SK-N-SH (cell line): ENCODE measurements at regions not wholly inside any gene's neighbourhood (a gene's known extent, or its start where the extent isn't known, plus 50 kb on each side); places are given as distances from the start of the nearest gene placed in this dataset.

Experiments
- CHD2 ChIP-seq: fragments of 150-350 bp; IDR thresholded peaks from 2 replicates; pipeline ENCODE4 v1.6.1; 2018; ENCODE audit warnings: low read length; ENCODE audit not compliant: partially characterized antibody
- EP300 ChIP-seq, 2 experiments: IDR thresholded peaks; 2 replicates each; pipeline versions ENCODE4 v1.4.0 to v1.6.1; 2012; ENCODE audit warnings: borderline replicate concordance in 1 of 2, low read depth in 1 of 2, low read length in 1 of 2
- FOXJ3 ChIP-seq: sonication (generic); formaldehyde crosslinking; IDR thresholded peaks from 2 replicates; pipeline ENCODE4 v1.5.1; 2020; ENCODE audit warnings: mild to moderate bottlenecking, missing genetic modification reagents
- MEF2A ChIP-seq: IDR thresholded peaks from 2 replicates; pipeline ENCODE4 v1.4.0; 2012; ENCODE audit warnings: low read depth, borderline replicate concordance
- MXI1 ChIP-seq: IDR thresholded peaks from 2 replicates; pipeline ENCODE4 v1.6.1; 2012; ENCODE audit warnings: mild to moderate bottlenecking, low read depth, low read length, improper control_type of control experiment
- POLR2AphosphoS5 ChIP-seq: IDR thresholded peaks from 2 replicates; pipeline ENCODE4 v1.6.1; 2012; ENCODE audit warnings: low read depth, low read length
- RFX5 ChIP-seq: IDR thresholded peaks from 2 replicates; pipeline ENCODE4 v1.6.1; 2012; ENCODE audit warnings: mild to moderate bottlenecking, improper control_type of control experiment, low read length
- SIN3A ChIP-seq: IDR thresholded peaks from 2 replicates; pipeline ENCODE4 v1.6.1; 2012; ENCODE audit warnings: low read depth, mild to moderate bottlenecking, low read length, moderate library complexity, borderline replicate concordance
- TAF1 ChIP-seq: IDR thresholded peaks from 2 replicates; pipeline ENCODE4 v1.6.1; 2012; ENCODE audit warnings: low read depth, mild to moderate bottlenecking, low read length, moderate library complexity, borderline replicate concordance
- USF2 ChIP-seq: fragments of 150-350 bp; IDR thresholded peaks from 2 replicates; pipeline ENCODE4 v1.6.1; 2017; ENCODE audit warnings: antibody characterized with exemption, low read length, low read depth, borderline replicate concordance
- TF ChIP-seq, protein P1 (sequence below): fragments of 200-600 bp; sonication (generic); IDR thresholded peaks from 2 replicates; pipeline ENCODE4 v1.6.1; 2017; ENCODE audit warnings: antibody characterized with exemption, mild to moderate bottlenecking, moderate library complexity
- TF ChIP-seq, protein P2 (sequence below): IDR thresholded peaks from 2 replicates; pipeline ENCODE4 v1.4.0; 2012; ENCODE audit warnings: low read depth

DNA sequence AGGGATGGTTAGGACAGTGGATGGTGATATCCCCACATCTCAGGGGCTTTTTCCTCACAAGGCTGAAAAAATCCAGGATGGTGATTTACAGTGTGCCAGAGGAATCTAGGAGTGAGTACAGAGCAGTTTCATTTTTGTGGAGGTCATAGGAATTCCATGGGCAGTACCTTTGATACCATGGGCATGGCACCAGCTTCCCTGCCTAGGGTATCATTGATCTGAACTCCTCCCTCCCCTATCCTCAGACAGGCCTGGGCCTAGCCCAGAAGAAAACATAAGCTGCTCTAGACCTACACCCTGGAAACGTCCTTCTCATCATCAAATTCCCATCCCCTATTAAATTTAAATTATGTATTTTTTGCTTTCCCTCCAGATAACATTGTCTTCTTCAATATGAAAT is 136.3 kb upstream of the KLHL29 start:
- TF ChIP-seq, protein P1, sequence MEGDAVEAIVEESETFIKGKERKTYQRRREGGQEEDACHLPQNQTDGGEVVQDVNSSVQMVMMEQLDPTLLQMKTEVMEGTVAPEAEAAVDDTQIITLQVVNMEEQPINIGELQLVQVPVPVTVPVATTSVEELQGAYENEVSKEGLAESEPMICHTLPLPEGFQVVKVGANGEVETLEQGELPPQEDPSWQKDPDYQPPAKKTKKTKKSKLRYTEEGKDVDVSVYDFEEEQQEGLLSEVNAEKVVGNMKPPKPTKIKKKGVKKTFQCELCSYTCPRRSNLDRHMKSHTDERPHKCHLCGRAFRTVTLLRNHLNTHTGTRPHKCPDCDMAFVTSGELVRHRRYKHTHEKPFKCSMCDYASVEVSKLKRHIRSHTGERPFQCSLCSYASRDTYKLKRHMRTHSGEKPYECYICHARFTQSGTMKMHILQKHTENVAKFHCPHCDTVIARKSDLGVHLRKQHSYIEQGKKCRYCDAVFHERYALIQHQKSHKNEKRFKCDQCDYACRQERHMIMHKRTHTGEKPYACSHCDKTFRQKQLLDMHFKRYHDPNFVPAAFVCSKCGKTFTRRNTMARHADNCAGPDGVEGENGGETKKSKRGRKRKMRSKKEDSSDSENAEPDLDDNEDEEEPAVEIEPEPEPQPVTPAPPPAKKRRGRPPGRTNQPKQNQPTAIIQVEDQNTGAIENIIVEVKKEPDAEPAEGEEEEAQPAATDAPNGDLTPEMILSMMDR, result no peak
- TF ChIP-seq RFX5 (no peak), FOXJ3 (CRISPR knock-in tag) (no peak), EP300 (IDR thresholded peaks at IDR 0.05; ENCODE audit: borderline replicate concordance in 1 of 2, low read depth in 1 of 2, low read length in 1 of 2) (no peak), SIN3A (no peak), POLR2AphosphoS5 (no peak), TAF1 (no peak), MEF2A (no peak), USF2 (no peak), MXI1 (no peak), CHD2 (no peak)
- TF ChIP-seq, protein P2, sequence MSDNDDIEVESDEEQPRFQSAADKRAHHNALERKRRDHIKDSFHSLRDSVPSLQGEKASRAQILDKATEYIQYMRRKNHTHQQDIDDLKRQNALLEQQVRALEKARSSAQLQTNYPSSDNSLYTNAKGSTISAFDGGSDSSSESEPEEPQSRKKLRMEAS, result no peak
